BE2C (cell line): ENCODE measurements at regions not wholly inside any gene's neighbourhood (a gene's known extent, or its start where the extent isn't known, plus 50 kb on each side); places are given as distances from the start of the nearest gene placed in this dataset.
"Not testable (repeated sequence)": the region's sequence is repeated elsewhere in the genome, so short reads cannot be mapped to it uniquely, and the experiment has no call there.

Source experiments
- DNase-seq: peaks from one replicate; pipeline ENCODE4 v3.0.0-alpha.2; 2020
- H3K27me3 ChIP-seq: fragments of 250-450 bp; sonication (Bioruptor Pico); 2 replicates; pipeline ENCODE4 v1.5.1; 2020; ENCODE audit warnings: mild to moderate bottlenecking
- H3K36me3 ChIP-seq: fragments of 250-450 bp; sonication (Bioruptor Pico); 2 replicates; pipeline ENCODE4 v1.5.1; 2020; ENCODE audit warnings: mild to moderate bottlenecking
- H3K4me1 ChIP-seq: fragments of 250-450 bp; sonication (Bioruptor Pico); 2 replicates; pipeline ENCODE4 v1.5.1; 2020
- H3K4me3 ChIP-seq: 2 replicates; pipeline ENCODE4 v1.5.1; 2011; ENCODE audit warnings: low read depth, low read length
- H3K9me3 ChIP-seq: fragments of 250-450 bp; sonication (Bioruptor Pico); 2 replicates; pipeline ENCODE4 v1.5.1; 2020
- CTCF ChIP-seq: IDR thresholded peaks from 2 replicates; pipeline ENCODE4 v1.5.1; 2012; ENCODE audit warnings: mild to moderate bottlenecking, low read depth, low read length

DNA sequence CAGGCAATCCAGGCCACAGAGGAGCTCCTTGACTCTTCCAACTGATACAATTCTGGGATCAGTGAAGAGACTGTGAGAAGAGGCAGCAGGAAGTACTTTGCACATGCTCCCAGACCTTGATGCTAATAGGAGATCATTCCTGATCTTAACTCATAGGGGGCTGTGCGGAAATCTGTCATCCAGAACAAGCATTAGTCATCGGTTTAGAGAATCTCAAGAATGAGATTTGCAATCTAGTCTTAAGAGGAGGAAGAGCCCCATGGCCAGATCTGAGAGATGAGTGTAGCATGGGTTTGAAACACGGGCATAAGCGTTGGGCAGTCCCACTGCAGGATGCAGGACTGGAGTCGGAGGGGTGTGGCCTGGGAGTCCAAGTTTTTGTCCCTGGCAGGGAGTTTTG, 1081.1 kb downstream of the NAALADL2 start:
- no peaks in the 10 kb centered on the region for H3K27me3 ChIP-seq
- no peak for TF ChIP-seq CTCF
- H3K9me3 ChIP-seq, result no peaks in the 10 kb centered on the region
- no peak overlapping the region for H3K4me3 ChIP-seq
- DNase-seq, result no peak
- no peaks in the 10 kb centered on the region for H3K36me3 ChIP-seq
- no peaks in the 10 kb centered on the region for H3K4me1 ChIP-seq

GRCh38 chr3:175937367-175937766, 1078.2 kb downstream of the NAALADL2 start:
- DNase-seq, H3K4me1 ChIP-seq, H3K4me3 ChIP-seq, H3K36me3 ChIP-seq, H3K27me3 ChIP-seq, H3K9me3 ChIP-seq: not testable (repeated sequence)

DNA sequence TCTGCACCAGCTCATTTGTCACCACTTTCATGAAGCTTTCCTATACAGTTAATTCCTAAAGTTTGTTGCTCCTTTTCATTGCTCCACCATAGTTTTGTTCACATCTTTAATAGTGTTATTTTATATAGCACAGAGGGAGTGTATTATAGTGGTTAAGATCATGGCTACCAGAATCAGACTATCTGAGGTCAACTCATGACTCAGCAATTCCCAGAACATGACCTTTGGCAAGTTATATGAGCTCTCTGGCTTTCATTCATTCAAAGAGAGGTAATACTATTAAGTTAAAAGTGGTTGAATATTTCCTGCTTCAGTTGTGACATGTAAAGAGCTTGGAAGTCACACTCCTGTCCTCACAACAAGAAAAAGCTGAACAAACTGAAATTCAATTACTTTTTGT, 1073.5 kb downstream of the NAALADL2 start:
- H3K27me3 ChIP-seq, result no peaks in the 10 kb centered on the region
- no peak for TF ChIP-seq CTCF
- DNase-seq, result no peak
- no peaks in the 10 kb centered on the region for H3K9me3 ChIP-seq
- H3K36me3 ChIP-seq, result no peaks in the 10 kb centered on the region
- no peaks in the 10 kb centered on the region for H3K4me1 ChIP-seq
- H3K4me3 ChIP-seq, result no peak overlapping the region

DNA sequence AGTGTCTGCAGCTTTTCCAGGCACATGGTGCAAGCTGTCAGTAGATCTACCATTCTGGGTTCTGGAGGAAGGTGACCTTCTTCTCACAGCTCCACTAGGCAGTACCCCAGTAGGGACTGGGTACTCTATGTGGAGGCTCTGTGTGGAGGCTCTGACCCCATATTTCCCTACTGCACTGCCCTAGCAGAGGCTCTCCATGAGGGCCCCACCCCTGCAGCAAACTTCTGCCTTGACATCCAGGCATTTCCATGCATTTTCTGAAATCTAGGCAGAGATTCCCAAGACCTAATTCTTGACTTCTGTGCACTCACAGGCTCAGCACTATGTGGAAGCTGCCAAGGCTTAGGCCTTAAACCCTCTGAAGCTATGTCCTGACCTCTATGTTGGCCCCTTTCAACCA, 1060.0 kb downstream of the NAALADL2 start:
- Histone ChIP-seq H3K27me3 (no peaks in the 10 kb centered on the region), H3K36me3 (no peaks in the 10 kb centered on the region), H3K9me3 (peaks cover 7% of the 10 kb centered on the region), H3K4me3 (no peak overlapping the region), H3K4me1 (no peaks in the 10 kb centered on the region)
- no peak for TF ChIP-seq CTCF
- no peak for DNase-seq

- H3K4me1 ChIP-seq, result no peaks in the 10 kb centered on the region
- H3K36me3 ChIP-seq, result no peaks in the 10 kb centered on the region
- TF ChIP-seq CTCF, result no peak
- H3K4me3 ChIP-seq, result no peak overlapping the region
- no peak for DNase-seq
- peaks cover 7% of the 10 kb centered on the region for H3K9me3 ChIP-seq
- H3K27me3 ChIP-seq, result no peaks in the 10 kb centered on the region
These were observed 1057.2 kb downstream of the NAALADL2 start for GRCh38 chr3:175916191-175916934.

DNA sequence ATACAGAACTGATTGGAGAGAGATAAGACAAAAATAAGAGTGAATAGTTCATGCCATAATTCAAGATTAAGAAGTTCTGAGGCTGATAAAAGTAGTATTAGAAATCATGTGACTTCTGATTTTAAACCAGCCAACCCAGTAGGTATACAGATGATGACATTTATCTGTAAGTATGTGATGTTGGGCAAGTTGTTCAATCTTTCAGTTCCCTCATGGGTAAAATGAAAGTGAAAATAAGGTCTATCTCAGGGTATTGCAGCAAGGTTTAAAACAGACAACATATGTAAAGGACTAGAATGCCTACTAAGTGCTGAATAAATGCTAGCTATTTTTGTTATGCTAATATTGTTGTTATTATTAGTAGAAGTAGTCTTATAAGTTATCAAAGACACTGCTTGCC, 1055.7 kb downstream of the NAALADL2 start:
- Histone ChIP-seq H3K9me3 (peaks cover 7% of the 10 kb centered on the region), H3K36me3 (no peaks in the 10 kb centered on the region), H3K4me1 (no peaks in the 10 kb centered on the region), H3K27me3 (no peaks in the 10 kb centered on the region), H3K4me3 (no peak overlapping the region)
- TF ChIP-seq CTCF, result no peak
- DNase-seq, result no peak

GRCh38 chr3:175913286-175913685, 1054.2 kb downstream of the NAALADL2 start:
- Histone ChIP-seq H3K9me3 (no peaks in the 10 kb centered on the region), H3K27me3 (no peaks in the 10 kb centered on the region), H3K4me3 (no peak overlapping the region), H3K36me3 (no peaks in the 10 kb centered on the region), H3K4me1 (no peaks in the 10 kb centered on the region)
- no peak for TF ChIP-seq CTCF
- no peak for DNase-seq
